Rectal smooth muscle tissue (tissue), 1 donor: ENCODE measurements at regions not wholly inside any gene's neighbourhood (a gene's known extent, or its start where the extent isn't known, plus 50 kb on each side); places are given as distances from the start of the nearest gene placed in this dataset.

Source experiments
- H3K27ac ChIP-seq: one replicate; pipeline ENCODE4 v1.7.0; 2013; ENCODE audit warnings: low read depth, low read length, inconsistent platforms
- H3K27me3 ChIP-seq: one replicate; pipeline ENCODE4 v1.7.0; 2013; ENCODE audit warnings: low read length; ENCODE audit not compliant: control insufficient read depth, insufficient read depth
- H3K36me3 ChIP-seq: one replicate; pipeline ENCODE4 v1.7.0; 2013; ENCODE audit warnings: low read length; ENCODE audit not compliant: control insufficient read depth, insufficient read depth
- H3K4me1 ChIP-seq: one replicate; pipeline ENCODE4 v1.7.0; 2013; ENCODE audit warnings: low read length; ENCODE audit not compliant: control insufficient read depth, insufficient read depth
- H3K4me3 ChIP-seq: one replicate; pipeline ENCODE4 v1.7.0; 2013; ENCODE audit warnings: low read length
- H3K9ac ChIP-seq: one replicate; pipeline ENCODE4 v1.7.0; 2013; ENCODE audit warnings: low read length

GRCh38 chr4:32203340-32203739, 1483.2 kb downstream of the PCDH7 start:
- no peak overlapping the region for H3K4me3 ChIP-seq
- no peaks in the 10 kb centered on the region for H3K4me1 ChIP-seq
- H3K27ac ChIP-seq, result no peak overlapping the region
- no peak overlapping the region for H3K9ac ChIP-seq
- H3K27me3 ChIP-seq, result no peaks in the 10 kb centered on the region
- H3K36me3 ChIP-seq, result no peaks in the 10 kb centered on the region

DNA sequence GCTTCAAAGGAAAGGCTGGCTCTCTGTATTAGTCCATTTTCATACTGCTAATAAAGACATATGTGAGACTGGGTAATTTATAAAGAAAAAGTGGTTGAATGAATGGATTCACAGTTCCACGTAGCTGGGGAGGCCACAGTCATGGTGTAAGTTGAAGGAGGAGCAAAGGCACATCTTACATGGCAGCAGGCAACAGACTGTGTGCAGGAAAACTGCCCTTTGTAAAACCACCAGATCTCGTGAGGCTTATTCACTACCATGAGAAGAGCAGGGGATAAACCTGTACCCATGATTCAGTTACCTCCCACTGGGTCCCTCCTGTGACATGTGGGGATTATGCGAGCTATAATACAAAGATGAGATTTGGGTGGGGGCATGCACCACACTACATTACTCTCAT, 1486.6 kb downstream of the PCDH7 start:
- Histone ChIP-seq H3K36me3 (no peaks in the 10 kb centered on the region), H3K4me3 (no peak overlapping the region), H3K4me1 (no peaks in the 10 kb centered on the region), H3K27ac (no peak overlapping the region), H3K9ac (no peak overlapping the region), H3K27me3 (no peaks in the 10 kb centered on the region)

DNA sequence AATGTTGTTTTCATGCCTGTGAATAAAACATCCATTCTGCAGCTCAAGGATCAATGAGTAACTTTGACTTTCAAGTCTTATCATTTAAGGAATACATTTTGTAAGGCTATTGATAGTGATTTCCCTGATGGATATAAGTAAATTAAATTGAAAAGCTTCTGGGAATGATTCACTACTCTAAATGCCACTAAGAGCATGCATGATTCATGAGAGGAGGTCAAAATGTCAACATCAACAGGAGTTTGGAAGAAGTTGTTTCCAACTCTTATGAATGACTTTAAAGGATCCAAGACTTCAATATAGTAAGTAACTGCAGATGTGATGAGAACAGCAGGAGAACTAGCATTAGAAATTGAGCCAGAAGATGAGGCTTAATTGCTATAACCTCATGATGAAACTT, 1487.3 kb downstream of the PCDH7 start:
- Histone ChIP-seq H3K27ac (no peak overlapping the region), H3K4me3 (no peak overlapping the region), H3K9ac (no peak overlapping the region), H3K4me1 (no peaks in the 10 kb centered on the region), H3K27me3 (no peaks in the 10 kb centered on the region), H3K36me3 (no peaks in the 10 kb centered on the region)

DNA sequence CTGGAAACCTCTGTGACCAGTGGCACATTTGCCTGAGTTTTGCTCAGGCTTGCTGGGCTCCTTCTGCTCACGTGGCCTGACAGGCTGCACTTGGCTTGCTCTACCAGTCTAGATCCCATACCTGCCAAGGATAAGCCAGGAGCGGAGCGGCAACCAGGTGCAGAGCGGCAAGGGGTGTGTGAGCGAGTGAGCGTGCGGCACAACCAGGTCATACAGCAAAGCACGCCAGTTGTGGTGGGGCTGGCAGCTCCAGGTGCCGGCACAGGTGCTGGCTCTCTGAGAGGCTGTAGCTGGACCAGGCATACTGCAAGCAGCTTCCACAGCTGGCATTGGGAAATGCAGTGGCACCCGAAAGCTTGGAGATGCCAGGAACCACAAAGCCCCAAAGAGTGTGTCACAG, 1495.1 kb downstream of the PCDH7 start:
- H3K27ac ChIP-seq, result no peak overlapping the region
- H3K4me3 ChIP-seq, result no peak overlapping the region
- H3K9ac ChIP-seq, result no peak overlapping the region
- no peaks in the 10 kb centered on the region for H3K27me3 ChIP-seq
- H3K36me3 ChIP-seq, result no peaks in the 10 kb centered on the region
- no peaks in the 10 kb centered on the region for H3K4me1 ChIP-seq

DNA sequence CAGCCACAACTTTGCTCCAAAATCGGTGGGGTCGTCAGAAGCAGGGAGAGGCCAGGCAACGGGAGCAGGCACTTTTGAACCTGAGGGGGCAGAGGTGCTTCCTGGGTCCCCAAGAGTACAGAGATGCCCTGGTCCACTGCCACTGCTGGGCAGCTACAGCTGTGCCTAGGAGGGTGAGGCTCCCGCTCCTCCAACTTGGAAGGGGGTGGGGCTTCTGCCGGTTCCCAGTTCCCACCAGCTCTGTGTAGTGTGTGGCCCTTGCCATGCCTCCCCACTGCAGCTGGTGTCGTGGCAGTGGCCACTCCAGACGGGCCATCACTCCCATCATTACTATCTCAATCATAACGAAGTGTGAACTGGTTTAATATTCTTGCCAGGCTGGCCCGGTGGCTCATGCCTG, 1496.3 kb downstream of the PCDH7 start:
- H3K4me1 ChIP-seq, result no peaks in the 10 kb centered on the region
- H3K4me3 ChIP-seq, result no peak overlapping the region
- no peaks in the 10 kb centered on the region for H3K36me3 ChIP-seq
- no peak overlapping the region for H3K9ac ChIP-seq
- no peaks in the 10 kb centered on the region for H3K27me3 ChIP-seq
- H3K27ac ChIP-seq, result no peak overlapping the region

DNA sequence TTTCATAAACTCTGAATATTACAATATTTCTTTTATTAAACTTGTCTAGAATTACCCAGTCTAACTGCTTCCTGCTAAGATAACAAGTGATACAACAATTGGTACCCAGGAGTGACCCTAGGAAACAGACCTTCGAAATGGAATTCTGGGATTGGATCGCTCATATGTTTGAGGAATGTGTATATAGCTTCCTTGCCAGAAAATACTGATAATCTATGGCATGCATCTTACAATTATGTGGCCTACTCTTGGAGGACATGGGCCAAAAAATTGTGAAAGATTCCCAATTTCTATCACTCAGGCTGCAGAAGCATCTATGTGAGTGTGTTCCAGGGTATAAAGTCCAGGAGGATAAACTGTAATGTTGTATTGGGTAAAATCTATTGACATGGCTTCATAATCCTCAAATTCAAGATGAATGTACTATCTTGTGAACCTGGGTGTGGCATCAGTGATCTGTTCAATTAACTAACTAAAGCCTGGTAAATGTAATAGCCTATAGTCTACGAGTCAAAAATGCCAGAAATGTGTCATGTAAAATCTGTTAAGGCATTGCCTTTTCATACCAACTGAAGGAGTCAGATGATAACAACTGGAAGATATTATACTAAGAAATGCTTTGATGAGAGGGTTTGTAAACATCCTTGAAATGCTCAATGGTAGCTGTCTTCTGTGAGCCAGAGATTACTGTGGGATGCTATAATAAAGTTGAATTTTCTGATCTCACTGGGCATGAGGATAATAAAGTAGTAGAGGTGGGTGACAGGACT, 1499.3 kb downstream of the PCDH7 start:
- no peak overlapping the region for H3K4me3 ChIP-seq
- no peaks in the 10 kb centered on the region for H3K27me3 ChIP-seq
- no peak overlapping the region for H3K27ac ChIP-seq
- no peaks in the 10 kb centered on the region for H3K4me1 ChIP-seq
- no peak overlapping the region for H3K9ac ChIP-seq
- no peaks in the 10 kb centered on the region for H3K36me3 ChIP-seq

- Histone ChIP-seq H3K27ac (no peak overlapping the region), H3K4me1 (no peaks in the 10 kb centered on the region), H3K9ac (no peak overlapping the region), H3K36me3 (no peaks in the 10 kb centered on the region), H3K4me3 (no peak overlapping the region), H3K27me3 (no peaks in the 10 kb centered on the region)
Observed at GRCh38 chr4:32226204-32226603, 1506.0 kb downstream of the PCDH7 start.

DNA sequence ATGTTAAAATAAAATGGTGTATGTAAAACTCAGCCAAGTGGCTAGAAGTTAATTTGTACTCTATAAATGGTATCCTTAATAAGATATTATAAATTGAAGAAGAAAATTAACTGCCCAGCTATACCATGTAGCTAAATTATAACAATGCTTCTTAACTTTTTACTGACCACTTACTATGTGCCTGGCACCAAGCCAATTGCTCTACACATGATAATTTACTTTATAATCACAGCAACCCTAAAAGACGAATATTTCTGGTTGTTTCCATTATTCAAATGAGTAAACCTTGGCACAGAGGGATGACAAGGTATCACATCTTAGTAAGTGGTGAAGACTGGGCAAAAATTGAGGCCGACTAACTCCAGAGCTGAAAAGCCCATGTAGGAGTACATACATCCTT, 1506.6 kb downstream of the PCDH7 start:
- Histone ChIP-seq H3K27me3 (no peaks in the 10 kb centered on the region), H3K36me3 (no peaks in the 10 kb centered on the region), H3K4me1 (no peaks in the 10 kb centered on the region), H3K4me3 (no peak overlapping the region), H3K27ac (no peak overlapping the region), H3K9ac (no peak overlapping the region)

GRCh38 chr4:32243926-32244325, 1523.8 kb downstream of the PCDH7 start:
- H3K4me1 ChIP-seq, result no peaks in the 10 kb centered on the region
- no peaks in the 10 kb centered on the region for H3K36me3 ChIP-seq
- H3K9ac ChIP-seq, result no peak overlapping the region
- no peak overlapping the region for H3K4me3 ChIP-seq
- H3K27me3 ChIP-seq, result no peaks in the 10 kb centered on the region
- H3K27ac ChIP-seq, result no peak overlapping the region

GRCh38 chr4:32249040-32249439, 1528.9 kb downstream of the PCDH7 start:
- no peak overlapping the region for H3K27ac ChIP-seq
- no peaks in the 10 kb centered on the region for H3K27me3 ChIP-seq
- H3K4me3 ChIP-seq, result no peak overlapping the region
- H3K36me3 ChIP-seq, result no peaks in the 10 kb centered on the region
- no peak overlapping the region for H3K9ac ChIP-seq
- no peaks in the 10 kb centered on the region for H3K4me1 ChIP-seq

- Histone ChIP-seq H3K4me3 (no peak overlapping the region), H3K4me1 (no peaks in the 10 kb centered on the region), H3K36me3 (no peaks in the 10 kb centered on the region), H3K9ac (no peak overlapping the region), H3K27me3 (no peaks in the 10 kb centered on the region), H3K27ac (no peak overlapping the region)
Observed at GRCh38 chr4:32251126-32251525, 1531.0 kb downstream of the PCDH7 start.

- no peak overlapping the region for H3K27ac ChIP-seq
- no peaks in the 10 kb centered on the region for H3K36me3 ChIP-seq
- H3K4me3 ChIP-seq, result no peak overlapping the region
- no peak overlapping the region for H3K9ac ChIP-seq
- no peaks in the 10 kb centered on the region for H3K27me3 ChIP-seq
- H3K4me1 ChIP-seq, result no peaks in the 10 kb centered on the region
Observed at GRCh38 chr4:32251926-32252325, 1531.8 kb downstream of the PCDH7 start.

DNA sequence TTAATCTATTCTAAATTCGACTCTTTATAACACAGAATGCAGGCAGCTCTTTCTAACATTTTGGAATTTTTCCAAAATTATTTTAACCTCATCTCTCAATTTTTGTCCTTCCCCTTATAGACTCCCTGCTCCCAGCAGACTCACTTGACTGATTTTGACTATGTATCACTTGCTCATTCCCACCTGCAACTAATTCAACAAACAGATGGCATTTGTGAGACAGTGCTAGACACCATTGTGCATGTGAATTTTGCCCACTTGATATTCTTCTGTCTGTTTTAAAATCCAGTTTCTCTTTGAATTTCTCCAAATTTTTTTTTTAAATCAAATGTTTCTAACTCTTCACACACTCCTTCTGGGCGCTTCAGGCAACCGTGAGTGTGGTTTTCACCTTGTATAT, 1534.0 kb downstream of the PCDH7 start:
- Histone ChIP-seq H3K36me3 (no peaks in the 10 kb centered on the region), H3K27ac (no peak overlapping the region), H3K9ac (no peak overlapping the region), H3K4me3 (no peak overlapping the region), H3K27me3 (no peaks in the 10 kb centered on the region), H3K4me1 (no peaks in the 10 kb centered on the region)
